H1 (cell line): ENCODE measurements at regions not wholly inside any gene's neighbourhood (a gene's known extent, or its start where the extent isn't known, plus 50 kb on each side); places are given as distances from the start of the nearest gene placed in this dataset.

Experiments used
- CHD7 ChIP-seq: fragments of 300-600 bp; sonication (generic); IDR thresholded peaks from 2 replicates; pipeline ENCODE4 v1.7.1; 2012; ENCODE audit warnings: low read length, moderate library complexity, mild to moderate bottlenecking, inconsistent platforms; ENCODE audit not compliant: insufficient replicate concordance

GRCh38 chr11:45484326-45484883 lies 181.0 kb downstream of the CHST1 start (continued):
- no peak for TF ChIP-seq CHD7
- TF ChIP-seq, all 59 proteins: peak for 0
